CD4-positive, alpha-beta T cell treated with Interleukin-2 at 100 ng/mL for 4 hours (primary cell): ENCODE measurements at regions not wholly inside any gene's neighbourhood (a gene's known extent, or its start where the extent isn't known, plus 50 kb on each side); places are given as distances from the start of the nearest gene placed in this dataset.

Source experiments
- DNase-seq: peaks from one replicate; pipeline ENCODE4 v3.0.0-alpha.2; 2020; ENCODE audit warnings: low spot score

GRCh38 chr4:71162386-71162785 lies 168.9 kb downstream of the DCK start:
- DNase-seq = no peak

- no peak for DNase-seq
Measured at GRCh38 chr4:71163317-71163716, 169.9 kb downstream of the DCK start.

GRCh38 chr4:71167083-71167482 lies 171.7 kb upstream of the SLC4A4 start:
- DNase-seq = no peak

- no peak for DNase-seq
Measured at GRCh38 chr4:71171592-71171991, 167.2 kb upstream of the SLC4A4 start.

- no peak for DNase-seq
Measured at GRCh38 chr4:71181332-71181731, 157.5 kb upstream of the SLC4A4 start.

GRCh38 chr4:71184195-71184781 lies 154.5 kb upstream of the SLC4A4 start:
- peak; percentile 68 for DNase-seq

GRCh38 chr4:71185037-71185436 lies 153.8 kb upstream of the SLC4A4 start:
- DNase-seq = no peak

GRCh38 chr4:71186257-71186565 lies 152.6 kb upstream of the SLC4A4 start:
- DNase-seq = no peak

- peak; percentile 26 for DNase-seq
Measured at GRCh38 chr4:71186566-71187403, 152.0 kb upstream of the SLC4A4 start.

GRCh38 chr4:71187404-71188155 lies 151.2 kb upstream of the SLC4A4 start:
- DNase-seq = peak; percentile 11

- DNase-seq = no peak
Measured at GRCh38 chr4:71188156-71188640, 150.6 kb upstream of the SLC4A4 start.

- DNase-seq = no peak
Measured at GRCh38 chr4:71188951-71189350, 149.9 kb upstream of the SLC4A4 start.

- no peak for DNase-seq
Measured at GRCh38 chr4:71189471-71189870, 149.3 kb upstream of the SLC4A4 start.

- no peak for DNase-seq
Measured at GRCh38 chr4:71194454-71194853, 144.4 kb upstream of the SLC4A4 start.

GRCh38 chr4:71195924-71196323 lies 142.9 kb upstream of the SLC4A4 start:
- DNase-seq = no peak

- peak; percentile 43 for DNase-seq
Measured at GRCh38 chr4:71198958-71199357, 139.9 kb upstream of the SLC4A4 start.

GRCh38 chr4:71201057-71201456 lies 137.8 kb upstream of the SLC4A4 start:
- no peak for DNase-seq

- no peak for DNase-seq
Measured at GRCh38 chr4:71201817-71202576, 136.8 kb upstream of the SLC4A4 start.

GRCh38 chr4:71202705-71203104 lies 136.1 kb upstream of the SLC4A4 start:
- no peak for DNase-seq

GRCh38 chr4:71204056-71204455 lies 134.8 kb upstream of the SLC4A4 start:
- no peak for DNase-seq

GRCh38 chr4:71206763-71207162 lies 132.1 kb upstream of the SLC4A4 start:
- DNase-seq = no peak

- no peak for DNase-seq
Measured at GRCh38 chr4:71209161-71209560, 129.7 kb upstream of the SLC4A4 start.
